H1 (cell line): ENCODE measurements at regions not wholly inside any gene's neighbourhood (a gene's known extent, or its start where the extent isn't known, plus 50 kb on each side); places are given as distances from the start of the nearest gene placed in this dataset.

Source experiments
- CHD2 ChIP-seq: IDR thresholded peaks from 2 replicates; pipeline ENCODE4 v1.6.1; 2012; ENCODE audit warnings: low read length, improper control_type of control experiment
- CTCF ChIP-seq, 3 experiments: IDR thresholded peaks; 1 replicate in 2 of 3; 2 replicates in 1 of 3; pipeline versions ENCODE4 v1.5.1 to v1.6.1; 2011; ENCODE audit warnings: low read length in 3 of 3, mild to moderate bottlenecking in 3 of 3, inconsistent platforms in 2 of 3, low read depth in 1 of 3, moderate library complexity in 1 of 3; ENCODE audit not compliant: insufficient read depth in 1 of 3; ENCODE audit errors: control extremely low read depth in 1 of 3
- GTF2F1 ChIP-seq: IDR thresholded peaks from 2 replicates; pipeline ENCODE4 v1.6.1; 2012; ENCODE audit warnings: low read depth, low read length, improper control_type of control experiment, borderline replicate concordance
- MAX ChIP-seq: IDR thresholded peaks from 2 replicates; pipeline ENCODE4 v1.6.1; 2012; ENCODE audit warnings: inconsistent platforms
- POLR2AphosphoS5 ChIP-seq: IDR thresholded peaks from 2 replicates; pipeline ENCODE4 v1.6.1; 2011; ENCODE audit warnings: low read depth, low read length
- RAD21 ChIP-seq, 2 experiments: IDR thresholded peaks in 1 of 2; conservative IDR thresholded peaks in 1 of 2; 2 replicates each; pipeline ENCODE4 v1.6.1; 2011; ENCODE audit warnings: low read depth in 2 of 2, low read length in 2 of 2, improper control_type of control experiment in 1 of 2, inconsistent platforms in 1 of 2, mild to moderate bottlenecking in 1 of 2, moderate library complexity in 1 of 2
- SRF ChIP-seq: IDR thresholded peaks from 2 replicates; pipeline ENCODE4 v1.6.1; 2011; ENCODE audit warnings: mild to moderate bottlenecking, low read depth, low read length, moderate library complexity

GRCh38 chr6:78771586-78771985, 95.8 kb upstream of the IRAK1BP1 start:
- TF ChIP-seq CHD2 (no peak), CTCF (IDR thresholded peaks at IDR 0.05; ENCODE audit: control extremely low read depth in 1 of 3, insufficient read depth in 1 of 3, low read depth in 1 of 3, low read length in 3 of 3) (no peak), SRF (no peak), MAX (no peak), GTF2F1 (no peak), POLR2AphosphoS5 (no peak), RAD21 (IDR thresholded peaks at IDR 0.05 in 1 of 2, conservative IDR thresholded peaks at IDR 0.05 in 1 of 2; ENCODE audit: low read depth in 2 of 2, low read length in 2 of 2) (no peak)
